ENCODE measurements at regions not wholly inside any gene's neighbourhood (a gene's known extent, or its start where the extent isn't known, plus 50 kb on each side); places are given as distances from the start of the nearest gene placed in this dataset.

- TF ChIP-seq SP1 (IDR thresholded peaks at IDR 0.05; ENCODE audit: low read depth, low read length) (no peak), HDAC6 (IDR thresholded peaks at IDR 0.05; ENCODE audit: low read depth, low read length) (no peak), EZH2 (IDR thresholded peaks at IDR 0.05; ENCODE audit: low read depth, low read length, severe bottlenecking) (no peak), PHF8 (conservative IDR thresholded peaks at IDR 0.05; ENCODE audit: low read depth, low read length) (no peak), POLR2A (IDR thresholded peaks at IDR 0.05; ENCODE audit: control extremely low read depth in 1 of 2, low read depth in 2 of 2, low read length in 2 of 2) (no peak), CTCF (IDR thresholded peaks at IDR 0.05; ENCODE audit: control extremely low read depth in 1 of 3, insufficient read depth in 1 of 3, low read depth in 1 of 3, low read length in 3 of 3) (no peak), MAX (IDR thresholded peaks at IDR 0.05) (no peak)
These were observed 165.2 kb upstream of the MSX2 start for GRCh38 chr5:174559141-174559540.
